ENCODE measurements at regions not wholly inside any gene's neighbourhood (a gene's known extent, or its start where the extent isn't known, plus 50 kb on each side); places are given as distances from the start of the nearest gene placed in this dataset.
A peak's percentile ranks its signal among the peaks of the same experiment; 100 is the strongest.

GRCh38 chr3:161559177-161559998 is 62.8 kb downstream of the OTOL1 start:
- TF ChIP-seq CTCF (IDR thresholded peaks at IDR 0.05) = peak; percentile 62
- Histone ChIP-seq H3K4me1 (no peaks in the 10 kb centered on the region), H3K27me3 (no peaks in the 10 kb centered on the region), H3K36me3 (no peaks in the 10 kb centered on the region), H3K4me3 (no peak overlapping the region), H3K27ac (no peak overlapping the region), H3K9me3 (no peaks in the 10 kb centered on the region)
- no peak for DNase-seq
- ATAC-seq = peak; percentile 52
- intact Hi-C loops (cut with DNase I) = no loop called here

- peak; percentile 43 for TF ChIP-seq CTCF (IDR thresholded peaks at IDR 0.05)
- intact Hi-C loops (cut with DNase I) = no loop called here
- H3K27ac ChIP-seq = no peak overlapping the region
- no peaks in the 10 kb centered on the region for H3K9me3 ChIP-seq
- no peak overlapping the region for H3K4me3 ChIP-seq
- no peaks in the 10 kb centered on the region for H3K4me1 ChIP-seq
- peak; percentile 52 for ATAC-seq
- no peaks in the 10 kb centered on the region for H3K27me3 ChIP-seq
- no peak for DNase-seq
- no peaks in the 10 kb centered on the region for H3K36me3 ChIP-seq
Observed at GRCh38 chr3:161560008-161560637, 63.5 kb downstream of the OTOL1 start.

GRCh38 chr3:161567577-161568361 is 71.2 kb downstream of the OTOL1 start:
- DNase-seq = no peak
- H3K4me1 ChIP-seq = no peaks in the 10 kb centered on the region
- no peaks in the 10 kb centered on the region for H3K36me3 ChIP-seq
- no peaks in the 10 kb centered on the region for H3K27me3 ChIP-seq
- H3K27ac ChIP-seq = no peak overlapping the region
- intact Hi-C loops (cut with DNase I) = no loop called here
- no peak for TF ChIP-seq CTCF (IDR thresholded peaks at IDR 0.05)
- no peak overlapping the region for H3K4me3 ChIP-seq
- H3K9me3 ChIP-seq = no peaks in the 10 kb centered on the region
- ATAC-seq = no peak

GRCh38 chr3:161568671-161569070 is 72.1 kb downstream of the OTOL1 start:
- ATAC-seq (no peak), DNase-seq (no peak)
- H3K27ac ChIP-seq = no peak overlapping the region
- H3K9me3 ChIP-seq = no peaks in the 10 kb centered on the region
- H3K27me3 ChIP-seq = no peaks in the 10 kb centered on the region
- H3K36me3 ChIP-seq = no peaks in the 10 kb centered on the region
- intact Hi-C loops (cut with DNase I) = no loop called here
- H3K4me3 ChIP-seq = no peak overlapping the region
- TF ChIP-seq CTCF (IDR thresholded peaks at IDR 0.05) = no peak
- H3K4me1 ChIP-seq = no peaks in the 10 kb centered on the region

GRCh38 chr3:161571951-161572350 is 75.3 kb downstream of the OTOL1 start:
- Histone ChIP-seq H3K4me3 (no peak overlapping the region), H3K36me3 (no peaks in the 10 kb centered on the region), H3K27ac (no peak overlapping the region), H3K4me1 (no peaks in the 10 kb centered on the region), H3K9me3 (no peaks in the 10 kb centered on the region), H3K27me3 (no peaks in the 10 kb centered on the region)
- intact Hi-C loops (cut with DNase I) = no loop called here
- TF ChIP-seq CTCF (IDR thresholded peaks at IDR 0.05) = no peak
- no peak for ATAC-seq
- no peak for DNase-seq

Measured in upper lobe of right lung (tissue), 1 donor.